ENCODE measurements at regions not wholly inside any gene's neighbourhood (a gene's known extent, or its start where the extent isn't known, plus 50 kb on each side); places are given as distances from the start of the nearest gene placed in this dataset.

- no peak overlapping the region for H2AFZ ChIP-seq (ENCODE audit: low read depth)
- no peaks in the 10 kb centered on the region for H3K4me1 ChIP-seq (ENCODE audit: low read depth, poor library complexity, severe bottlenecking)
- no peak overlapping the region for H3K4me2 ChIP-seq
- no peak overlapping the region for H3K9ac ChIP-seq
- no peak overlapping the region for H3K4me3 ChIP-seq (IDR thresholded peaks at IDR 0.05; ENCODE audit: insufficient read depth, low read depth, low read length)
- H3K36me3 ChIP-seq (ENCODE audit: insufficient read depth) = no peaks in the 10 kb centered on the region
- H3K79me2 ChIP-seq (ENCODE audit: insufficient read depth, low read depth) = no peaks in the 10 kb centered on the region
- no peak for TF ChIP-seq CTCF (conservative IDR thresholded peaks at IDR 0.05; ENCODE audit: low read depth, low read length)
- H4K20me1 ChIP-seq (ENCODE audit: insufficient read depth) = no peaks in the 10 kb centered on the region
- H3K27me3 ChIP-seq (ENCODE audit: insufficient read depth, low read depth) = no peaks in the 10 kb centered on the region
- H3K27ac ChIP-seq = no peak overlapping the region
Observed at GRCh38 chr5:2163940-2164490, 281.3 kb upstream of the IRX4 start.

GRCh38 chr5:2163060-2163856 lies 280.5 kb upstream of the IRX4 start:
- no peak for TF ChIP-seq CTCF (conservative IDR thresholded peaks at IDR 0.05; ENCODE audit: low read depth, low read length)
- Histone ChIP-seq H3K36me3 (ENCODE audit: insufficient read depth) (no peaks in the 10 kb centered on the region), H3K4me2 (no peak overlapping the region), H4K20me1 (ENCODE audit: insufficient read depth) (no peaks in the 10 kb centered on the region), H3K4me1 (ENCODE audit: low read depth, poor library complexity, severe bottlenecking) (no peaks in the 10 kb centered on the region), H3K9ac (no peak overlapping the region), H2AFZ (ENCODE audit: low read depth) (no peak overlapping the region), H3K27ac (no peak overlapping the region), H3K4me3 (IDR thresholded peaks at IDR 0.05; ENCODE audit: insufficient read depth, low read depth, low read length) (no peak overlapping the region), H3K79me2 (ENCODE audit: insufficient read depth, low read depth) (no peaks in the 10 kb centered on the region), H3K27me3 (ENCODE audit: insufficient read depth, low read depth) (no peaks in the 10 kb centered on the region)

GRCh38 chr5:2160811-2161210 lies 278.1 kb upstream of the IRX4 start:
- no peak overlapping the region for H3K4me2 ChIP-seq
- H3K79me2 ChIP-seq (ENCODE audit: insufficient read depth, low read depth) = no peaks in the 10 kb centered on the region
- H3K27ac ChIP-seq = no peak overlapping the region
- no peaks in the 10 kb centered on the region for H4K20me1 ChIP-seq (ENCODE audit: insufficient read depth)
- no peaks in the 10 kb centered on the region for H3K27me3 ChIP-seq (ENCODE audit: insufficient read depth, low read depth)
- no peak overlapping the region for H3K4me3 ChIP-seq (IDR thresholded peaks at IDR 0.05; ENCODE audit: insufficient read depth, low read depth, low read length)
- no peak overlapping the region for H3K9ac ChIP-seq
- H2AFZ ChIP-seq (ENCODE audit: low read depth) = no peak overlapping the region
- no peak for TF ChIP-seq CTCF (conservative IDR thresholded peaks at IDR 0.05; ENCODE audit: low read depth, low read length)
- H3K4me1 ChIP-seq (ENCODE audit: low read depth, poor library complexity, severe bottlenecking) = no peaks in the 10 kb centered on the region
- H3K36me3 ChIP-seq (ENCODE audit: insufficient read depth) = no peaks in the 10 kb centered on the region

- H3K9ac ChIP-seq = no peak overlapping the region
- H3K4me1 ChIP-seq (ENCODE audit: low read depth, poor library complexity, severe bottlenecking) = no peaks in the 10 kb centered on the region
- TF ChIP-seq CTCF (conservative IDR thresholded peaks at IDR 0.05; ENCODE audit: low read depth, low read length) = no peak
- H3K4me3 ChIP-seq (IDR thresholded peaks at IDR 0.05; ENCODE audit: insufficient read depth, low read depth, low read length) = no peak overlapping the region
- no peak overlapping the region for H3K27ac ChIP-seq
- no peaks in the 10 kb centered on the region for H4K20me1 ChIP-seq (ENCODE audit: insufficient read depth)
- no peak overlapping the region for H2AFZ ChIP-seq (ENCODE audit: low read depth)
- H3K4me2 ChIP-seq = no peak overlapping the region
- H3K36me3 ChIP-seq (ENCODE audit: insufficient read depth) = no peaks in the 10 kb centered on the region
- no peaks in the 10 kb centered on the region for H3K79me2 ChIP-seq (ENCODE audit: insufficient read depth, low read depth)
- no peaks in the 10 kb centered on the region for H3K27me3 ChIP-seq (ENCODE audit: insufficient read depth, low read depth)
Observed at GRCh38 chr5:2158767-2159166, 276.0 kb upstream of the IRX4 start.

Data from KMS-11 (cell line).